Osteoblast (primary cell): ENCODE measurements at regions not wholly inside any gene's neighbourhood (a gene's known extent, or its start where the extent isn't known, plus 50 kb on each side); places are given as distances from the start of the nearest gene placed in this dataset.

ENCODE experiments used
- DNase-seq: peaks from one replicate; pipeline ENCODE4 v3.0.0; 2011; ENCODE audit warnings: low spot score, mixed read lengths; ENCODE audit not compliant: insufficient read length; ENCODE audit errors: missing footprints
- H2AFZ ChIP-seq: 2 replicates; pipeline ENCODE4 v1.6.0; 2011; ENCODE audit warnings: mild to moderate bottlenecking, low read length
- H3K27ac ChIP-seq: 2 replicates; pipeline ENCODE4 v1.5.1; 2011; ENCODE audit warnings: mild to moderate bottlenecking, low read depth, low read length, moderate library complexity
- H3K27me3 ChIP-seq: 2 replicates; pipeline ENCODE4 v1.6.0; 2012; ENCODE audit warnings: mild to moderate bottlenecking, control low read depth, inconsistent platforms, low read length, moderate library complexity; ENCODE audit not compliant: insufficient read depth
- H3K36me3 ChIP-seq: 2 replicates; pipeline ENCODE4 v1.5.1; 2011; ENCODE audit warnings: mild to moderate bottlenecking, low read length, control low read depth, moderate library complexity; ENCODE audit not compliant: insufficient read depth
- H3K4me1 ChIP-seq: 2 replicates; pipeline ENCODE4 v1.5.1; 2011; ENCODE audit warnings: mild to moderate bottlenecking, low read length, control low read depth, moderate library complexity; ENCODE audit not compliant: insufficient read depth
- H3K4me2 ChIP-seq: 2 replicates; pipeline ENCODE4 v1.6.0; 2011; ENCODE audit warnings: mild to moderate bottlenecking, low read length; ENCODE audit not compliant: insufficient read depth
- H3K4me3 ChIP-seq: fragments of 200-600 bp; sonication (generic); 3 replicates; pipeline ENCODE4 v1.5.1; 2012; ENCODE audit warnings: mild to moderate bottlenecking, low read length, inconsistent platforms; ENCODE audit not compliant: insufficient read depth
- H3K79me2 ChIP-seq: 2 replicates; pipeline ENCODE4 v1.6.0; 2012; ENCODE audit warnings: mild to moderate bottlenecking, low read length, control low read depth, inconsistent platforms; ENCODE audit not compliant: insufficient read depth
- H3K9me3 ChIP-seq: 2 replicates; pipeline ENCODE4 v1.5.1; 2011; ENCODE audit warnings: low read depth, low read length, control low read depth
- H4K20me1 ChIP-seq: 2 replicates; pipeline ENCODE4 v1.6.0; 2012; ENCODE audit warnings: mild to moderate bottlenecking, low read length, control low read depth; ENCODE audit not compliant: insufficient read depth
- CTCF ChIP-seq: IDR thresholded peaks from 2 replicates; pipeline ENCODE4 v1.5.1; 2011; ENCODE audit warnings: mild to moderate bottlenecking, low read depth, low read length, moderate library complexity; ENCODE audit errors: extremely low read depth

GRCh38 chr15:61534986-61535385 is 305.9 kb upstream of the RORA start:
- Histone ChIP-seq H4K20me1 (no peaks in the 10 kb centered on the region), H2AFZ (no peak overlapping the region), H3K4me2 (no peak overlapping the region), H3K36me3 (no peaks in the 10 kb centered on the region), H3K4me1 (no peaks in the 10 kb centered on the region), H3K27me3 (no peaks in the 10 kb centered on the region), H3K27ac (no peak overlapping the region), H3K4me3 (no peak overlapping the region), H3K79me2 (no peaks in the 10 kb centered on the region), H3K9me3 (no peaks in the 10 kb centered on the region)
- DNase-seq, result no peak
- no peak for TF ChIP-seq CTCF

GRCh38 chr15:61530769-61531168 is 301.7 kb upstream of the RORA start:
- Histone ChIP-seq H3K4me1 (no peaks in the 10 kb centered on the region), H2AFZ (no peak overlapping the region), H3K36me3 (no peaks in the 10 kb centered on the region), H4K20me1 (no peaks in the 10 kb centered on the region), H3K79me2 (no peaks in the 10 kb centered on the region), H3K4me2 (no peak overlapping the region), H3K4me3 (no peak overlapping the region), H3K27me3 (no peaks in the 10 kb centered on the region), H3K9me3 (no peaks in the 10 kb centered on the region), H3K27ac (no peak overlapping the region)
- TF ChIP-seq CTCF, result no peak
- peak; percentile 62 for DNase-seq

GRCh38 chr15:61528581-61528910 is 299.4 kb upstream of the RORA start:
- Histone ChIP-seq H3K27me3 (no peaks in the 10 kb centered on the region), H3K9me3 (no peaks in the 10 kb centered on the region), H3K79me2 (no peaks in the 10 kb centered on the region), H2AFZ (no peak overlapping the region), H3K4me3 (no peak overlapping the region), H4K20me1 (no peaks in the 10 kb centered on the region), H3K4me2 (no peak overlapping the region), H3K27ac (no peak overlapping the region), H3K36me3 (no peaks in the 10 kb centered on the region), H3K4me1 (no peaks in the 10 kb centered on the region)
- no peak for TF ChIP-seq CTCF
- no peak for DNase-seq

GRCh38 chr15:61527836-61528580 is 298.9 kb upstream of the RORA start:
- Histone ChIP-seq H3K79me2 (no peaks in the 10 kb centered on the region), H4K20me1 (no peaks in the 10 kb centered on the region), H3K4me2 (no peak overlapping the region), H3K27me3 (no peaks in the 10 kb centered on the region), H3K4me3 (no peak overlapping the region), H3K4me1 (no peaks in the 10 kb centered on the region), H3K9me3 (no peaks in the 10 kb centered on the region), H3K36me3 (no peaks in the 10 kb centered on the region), H3K27ac (no peak overlapping the region), H2AFZ (no peak overlapping the region)
- no peak for TF ChIP-seq CTCF
- no peak for DNase-seq
